A549 (cell line): ENCODE measurements at regions not wholly inside any gene's neighbourhood (a gene's known extent, or its start where the extent isn't known, plus 50 kb on each side); places are given as distances from the start of the nearest gene placed in this dataset.

Experiments
- ATAC-seq, 2 experiments: fragments of 200-7000 bp in 1 of 2; fragments of >200 bp in 1 of 2; cut with Nextera tagmentation in 1 of 2; cut with Tn5 transposase in 1 of 2; 3 replicates each; pipeline versions ENCODE4 v1.8.0 to v1.9.1; 2018 to 2020; ENCODE audit warnings: mild to moderate bottlenecking in 1 of 2, moderate library complexity in 1 of 2
- CTCF ChIA-PET: fragments of 300-600 bp; sonication (Branson Sonifier 250); formaldehyde crosslinking; extraction: SDS; loops from one replicate; lab custom pipeline; 2021; ENCODE audit warnings: antibody characterized with exemption, inconsistent platforms; lab: Yijun Ruan, JAX
- POLR2A ChIA-PET: fragments of 350-600 bp; formaldehyde crosslinking; extraction: SDS; loops from one replicate; lab custom pipeline; 2021; ENCODE audit warnings: antibody characterized with exemption, inconsistent platforms; lab: Yijun Ruan, JAX
- DNase-seq, 2 experiments: peaks; one replicate each; pipeline versions ENCODE4 v3.0.0 to v3.0.0-alpha.2; 2011 to 2016; ENCODE audit warnings: low read depth in 1 of 2, low spot score in 1 of 2
- FAIRE-seq: peaks from 2 replicates; lab custom pipeline; 2011; peaks lifted over from hg19 to GRCh38; lab: Jason Lieb, UNC
- H3K27ac ChIP-seq, 2 experiments: fragments of >200 bp; sonication (Bioruptor Twin); formaldehyde crosslinking; 3 replicates each; pipeline ENCODE4 v1.5.1; 2016 to 2017
- H3K4me1 ChIP-seq: fragments of >200 bp; sonication (Bioruptor Twin); formaldehyde crosslinking; 3 replicates; pipeline ENCODE4 v1.6.1; 2016
- H3K4me2 ChIP-seq: fragments of >200 bp; sonication (Bioruptor Twin); formaldehyde crosslinking; 3 replicates; pipeline ENCODE4 v1.6.1; 2016
- H3K4me3 ChIP-seq: fragments of >200 bp; sonication (Bioruptor Twin); formaldehyde crosslinking; 3 replicates; pipeline ENCODE4 v1.5.1; 2016
- H3K9me3 ChIP-seq: fragments of >200 bp; sonication (Bioruptor Twin); formaldehyde crosslinking; 3 replicates; pipeline ENCODE4 v1.6.1; 2016
- BHLHE40 ChIP-seq: IDR thresholded peaks from 2 replicates; pipeline ENCODE4 v1.6.1; 2012; ENCODE audit warnings: low read depth, low read length, inconsistent platforms
- CBX8 ChIP-seq: fragments of 200-600 bp; sonication (generic); IDR thresholded peaks from 2 replicates; pipeline ENCODE4 v1.6.1; 2016
- CEBPB ChIP-seq, 2 experiments: fragments of >200 bp in 1 of 2; sonication (Bioruptor Twin) in 1 of 2; formaldehyde crosslinking in 1 of 2; IDR thresholded peaks; 2 replicates each; pipeline ENCODE4 v1.6.1; 2012 to 2016
- CHD2 ChIP-seq: fragments of 150-350 bp; IDR thresholded peaks from 2 replicates; pipeline ENCODE4 v1.6.1; 2014; ENCODE audit warnings: low read length; ENCODE audit not compliant: partially characterized antibody
- CHD4 ChIP-seq: fragments of 200-600 bp; sonication (generic); IDR thresholded peaks from 2 replicates; pipeline ENCODE4 v1.6.1; 2016; ENCODE audit warnings: antibody characterized with exemption, mild to moderate bottlenecking, borderline replicate concordance
- EP300 ChIP-seq, 2 experiments: fragments of >200 bp; sonication (Bioruptor Twin); formaldehyde crosslinking; IDR thresholded peaks; 2 replicates in 1 of 2; 3 replicates in 1 of 2; pipeline ENCODE4 v1.6.1; 2016 to 2017
- ESRRA ChIP-seq: fragments of 150-350 bp; IDR thresholded peaks from 2 replicates; pipeline ENCODE4 v1.6.1; 2014; ENCODE audit warnings: mild to moderate bottlenecking, low read length, borderline replicate concordance
- FOSB ChIP-seq: fragments of 250-450 bp; sonication (Bioruptor Pico); IDR thresholded peaks from 2 replicates; pipeline ENCODE4 v1.5.0; 2020; ENCODE audit warnings: mild to moderate bottlenecking, moderate library complexity
- HES2 ChIP-seq: fragments of >200 bp; sonication (Bioruptor Twin); formaldehyde crosslinking; IDR thresholded peaks from 2 replicates; pipeline ENCODE4 v1.6.1; 2016
- HOXA7 ChIP-seq: fragments of 250-450 bp; sonication (Bioruptor Pico); IDR thresholded peaks from 2 replicates; pipeline ENCODE4 v1.5.0; 2020; ENCODE audit warnings: mild to moderate bottlenecking, moderate library complexity
- HOXB13 ChIP-seq: fragments of 250-450 bp; sonication (Bioruptor Pico); IDR thresholded peaks from 2 replicates; pipeline ENCODE4 v1.5.0; 2020; ENCODE audit warnings: low read depth, mild to moderate bottlenecking, moderate library complexity
- MAX ChIP-seq: IDR thresholded peaks from 2 replicates; pipeline ENCODE4 v1.6.1; 2012
- PBX3 ChIP-seq: IDR thresholded peaks from 2 replicates; pipeline ENCODE4 v1.6.1; 2012
- POLR2A ChIP-seq: IDR thresholded peaks from 2 replicates; pipeline ENCODE4 v1.6.1; 2012; ENCODE audit warnings: mild to moderate bottlenecking, low read length
- POLR2AphosphoS2 ChIP-seq: conservative IDR thresholded peaks from 2 replicates; pipeline ENCODE4 v1.6.1; 2012; ENCODE audit warnings: low read length, improper control_type of control experiment, inconsistent platforms
- RARB ChIP-seq: fragments of 250-450 bp; sonication (Bioruptor Pico); IDR thresholded peaks from 2 replicates; pipeline ENCODE4 v1.8.0; 2021; ENCODE audit warnings: mild to moderate bottlenecking, moderate library complexity
- RCOR1 ChIP-seq: fragments of 150-350 bp; IDR thresholded peaks from 2 replicates; pipeline ENCODE4 v1.6.1; 2014; ENCODE audit warnings: antibody characterized with exemption, low read length, low read depth
- REST ChIP-seq: fragments of 200-600 bp; sonication (generic); IDR thresholded peaks from 2 replicates; pipeline ENCODE4 v1.6.1; 2016; ENCODE audit warnings: antibody characterized with exemption, mild to moderate bottlenecking, moderate library complexity
- RFX5 ChIP-seq: fragments of 450-650 bp; IDR thresholded peaks from 2 replicates; pipeline ENCODE4 v1.7.1; 2014; ENCODE audit warnings: antibody characterized with exemption, mild to moderate bottlenecking, moderate library complexity
- SMC3 ChIP-seq: fragments of >200 bp; sonication (Bioruptor Twin); formaldehyde crosslinking; IDR thresholded peaks from 3 replicates; pipeline ENCODE4 v1.6.1; 2018; ENCODE audit warnings: inconsistent platforms
- TFCP2L1 ChIP-seq: fragments of 250-450 bp; sonication (Bioruptor Pico); IDR thresholded peaks from 2 replicates; pipeline ENCODE4 v1.5.0; 2021; ENCODE audit warnings: mild to moderate bottlenecking
- TP53 ChIP-seq: fragments of 250-450 bp; sonication (Bioruptor Pico); IDR thresholded peaks from 2 replicates; pipeline ENCODE4 v1.5.0; 2021; ENCODE audit warnings: mild to moderate bottlenecking, moderate library complexity
- ZC3H11A ChIP-seq: fragments of 450-650 bp; IDR thresholded peaks from 2 replicates; pipeline ENCODE4 v1.6.1; 2014; ENCODE audit warnings: antibody characterized with exemption, mild to moderate bottlenecking
- ZFP36 ChIP-seq: fragments of 450-650 bp; IDR thresholded peaks from 2 replicates; pipeline ENCODE4 v1.6.1; 2014; ENCODE audit warnings: borderline replicate concordance; ENCODE audit not compliant: partially characterized antibody
- ZNF302 ChIP-seq: fragments of 250-450 bp; sonication (Bioruptor Pico); IDR thresholded peaks from 2 replicates; pipeline ENCODE4 v1.9.0; 2021; ENCODE audit warnings: inconsistent platforms, mild to moderate bottlenecking, moderate library complexity
- WGBS: methylation state at CpG from one replicate; pipeline ENCODE4 v1.1.6; 2017; ENCODE audit errors: missing lambda C conversion rate; 5-methylcytosine and 5-hydroxymethylcytosine counted together

- no peak for TF ChIP-seq REST
- no peak for TF ChIP-seq MAX
- TF ChIP-seq FOSB (CRISPR knock-in tag), result no peak
- TF ChIP-seq, all 56 proteins: peak for 0
Observed at GRCh38 chr18:32840962-32841361, 68.1 kb upstream of the KLHL14 start (continued).

GRCh38 chr18:32835951-32836350 lies 63.1 kb upstream of the KLHL14 start:
- FAIRE-seq (no peak), DNase-seq (no peak), ATAC-seq (no peak)
- Histone ChIP-seq H3K4me1 (no peaks in the 10 kb centered on the region), H3K9me3 (no peaks in the 10 kb centered on the region), H3K27ac (no peak overlapping the region), H3K4me2 (no peak overlapping the region), H3K4me3 (no peak overlapping the region)
- TF ChIP-seq TFCP2L1 (CRISPR knock-in tag), result no peak
- no peak for TF ChIP-seq ZFP36
- no peak for TF ChIP-seq ESRRA
- TF ChIP-seq EP300 (IDR thresholded peaks at IDR 0.05), result no peak
- no peak for TF ChIP-seq POLR2A
- TF ChIP-seq CHD4, result no peak
- no peak for TF ChIP-seq MAX
- no peak for TF ChIP-seq POLR2AphosphoS2
- no peak for TF ChIP-seq BHLHE40
- no peak for TF ChIP-seq HOXA7 (CRISPR knock-in tag)
- TF ChIP-seq CEBPB (IDR thresholded peaks at IDR 0.05), result no peak
- TF ChIP-seq ZNF302 (CRISPR knock-in tag), result no peak
- TF ChIP-seq RFX5, result no peak
- TF ChIP-seq PBX3, result no peak
- TF ChIP-seq RCOR1, result no peak
- no peak for TF ChIP-seq HES2
- POLR2A ChIA-PET, result no interaction called here
- CTCF ChIA-PET, result no interaction called here

GRCh38 chr18:32831781-32832180 lies 59.0 kb upstream of the KLHL14 start:
- TF ChIP-seq RARB (CRISPR knock-in tag) (no peak), RCOR1 (no peak), POLR2AphosphoS2 (no peak), HOXB13 (no peak), ZC3H11A (no peak), HES2 (no peak), CEBPB (IDR thresholded peaks at IDR 0.05) (no peak), CBX8 (no peak), REST (no peak), FOSB (CRISPR knock-in tag) (no peak), CHD2 (no peak), TP53 (no peak), SMC3 (no peak), TFCP2L1 (CRISPR knock-in tag) (no peak)
- DNase-seq (no peak), FAIRE-seq (no peak), ATAC-seq (no peak)
- Histone ChIP-seq H3K9me3 (no peaks in the 10 kb centered on the region), H3K4me2 (no peak overlapping the region), H3K4me3 (no peak overlapping the region), H3K4me1 (no peaks in the 10 kb centered on the region), H3K27ac (no peak overlapping the region)
- WGBS, result 2% methylated on average over 4 of the region's 4 CpGs
- CTCF ChIA-PET, result no interaction called here
- POLR2A ChIA-PET, result no interaction called here
